ENCODE measurements at regions not wholly inside any gene's neighbourhood (a gene's known extent, or its start where the extent isn't known, plus 50 kb on each side); places are given as distances from the start of the nearest gene placed in this dataset.

DNA sequence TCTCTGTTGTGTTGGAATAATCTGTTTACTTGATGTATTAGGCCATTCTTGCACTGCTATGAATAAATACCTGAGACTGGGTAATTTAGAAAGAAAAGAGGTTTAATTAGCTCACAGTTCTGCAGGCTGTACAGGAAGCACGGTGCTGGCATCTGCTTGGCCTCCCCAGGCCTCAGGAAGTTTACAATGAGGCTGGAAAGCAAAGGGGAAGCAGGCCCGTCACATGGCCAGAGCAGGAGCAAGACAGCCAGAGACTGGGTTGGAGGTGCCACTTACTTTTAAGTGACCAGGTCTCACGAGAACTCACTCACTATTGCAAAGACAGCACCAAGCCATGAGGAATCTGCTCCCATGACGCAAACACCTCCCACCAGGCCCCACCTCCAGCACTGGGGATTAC, 50.6 kb upstream of the FUCA2 start:
- H3K9me3 Mint-ChIP-seq, result no peaks in the 10 kb centered on the region
- H3K4me3 Mint-ChIP-seq, result no peak overlapping the region
- peaks cover 19% of the 10 kb centered on the region for H3K4me1 Mint-ChIP-seq
- CTCF ChIA-PET, result no interaction called here
- DNase-seq, result no peak
- peaks cover 5% of the 10 kb centered on the region for H3K36me3 Mint-ChIP-seq (ENCODE audit: low read depth)
- no peak overlapping the region for H3K27ac Mint-ChIP-seq
- POLR2A ChIA-PET, result no interaction called here
- H3K27me3 Mint-ChIP-seq, result no peaks in the 10 kb centered on the region

Data from activated CD4-positive, alpha-beta T cell treated with anti-CD3 and anti-CD28 coated beads, Interleukin-2, amount 10 ng/mL, durations not matched to agents 7 days and 5 days (primary cell).